ENCODE measurements at regions not wholly inside any gene's neighbourhood (a gene's known extent, or its start where the extent isn't known, plus 50 kb on each side); places are given as distances from the start of the nearest gene placed in this dataset.

DNA sequence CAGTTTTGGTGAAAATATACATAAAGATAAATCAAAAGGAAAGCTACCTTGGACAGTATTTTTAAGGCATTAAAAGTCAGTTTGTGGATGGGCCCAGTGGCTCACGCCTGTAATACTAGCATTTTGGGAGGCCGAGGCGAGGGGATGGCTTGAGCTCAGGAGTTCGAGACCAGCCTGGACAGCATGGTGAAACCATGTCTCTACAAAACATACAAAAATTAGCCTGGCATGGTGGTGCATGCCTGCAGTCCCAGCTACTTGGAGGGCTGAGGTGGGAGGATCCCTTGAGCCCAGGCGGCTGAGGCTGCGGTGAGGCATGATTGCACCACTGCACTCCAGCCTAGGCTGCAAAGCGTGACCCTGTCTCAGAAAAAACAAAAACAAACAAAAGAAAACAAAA is 1253.8 kb downstream of the MRPL39 start:
- DNase-seq (ENCODE audit: low spot score), result no peak

DNA sequence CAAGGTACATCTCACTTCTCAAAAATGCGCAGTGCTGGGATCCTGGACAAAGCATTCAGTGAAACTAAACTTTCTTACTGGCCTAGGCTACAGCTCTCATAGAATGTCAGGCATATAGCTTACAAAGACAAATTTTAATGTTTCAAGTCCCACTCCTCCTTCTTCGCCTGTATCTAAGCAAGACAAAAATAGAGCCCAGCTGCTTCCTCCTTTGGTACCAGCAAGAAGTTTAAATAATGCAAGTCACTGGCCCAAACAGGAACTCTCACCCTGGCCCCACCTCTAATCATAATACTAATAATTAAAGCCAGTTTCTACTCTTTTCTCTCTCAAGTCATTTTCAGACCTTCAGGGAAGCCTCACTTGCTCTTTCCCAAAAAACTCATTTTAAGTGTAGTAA is 1267.9 kb downstream of the MRPL39 start:
- no peak for DNase-seq (ENCODE audit: low spot score)

DNA sequence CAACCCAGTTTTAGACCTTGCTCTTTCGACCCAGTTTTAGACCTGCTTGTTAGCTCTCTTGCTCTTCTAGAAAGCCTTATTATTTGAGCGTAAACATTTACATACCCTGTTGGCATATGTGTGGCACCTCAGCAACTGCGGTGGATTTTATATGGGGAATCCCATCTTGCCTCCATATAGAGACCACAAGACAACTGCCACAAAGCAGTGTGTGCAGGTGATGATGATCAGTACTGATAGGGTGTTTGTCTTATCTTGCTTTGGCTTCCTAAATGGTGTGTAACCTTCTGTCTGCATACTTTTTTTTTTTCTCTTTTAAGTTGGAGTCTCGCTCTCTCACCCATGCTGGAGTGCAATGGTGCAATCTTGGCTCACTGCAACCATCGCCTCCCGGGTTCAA is 1270.8 kb downstream of the MRPL39 start:
- no peak for DNase-seq (ENCODE audit: low spot score)

DNA sequence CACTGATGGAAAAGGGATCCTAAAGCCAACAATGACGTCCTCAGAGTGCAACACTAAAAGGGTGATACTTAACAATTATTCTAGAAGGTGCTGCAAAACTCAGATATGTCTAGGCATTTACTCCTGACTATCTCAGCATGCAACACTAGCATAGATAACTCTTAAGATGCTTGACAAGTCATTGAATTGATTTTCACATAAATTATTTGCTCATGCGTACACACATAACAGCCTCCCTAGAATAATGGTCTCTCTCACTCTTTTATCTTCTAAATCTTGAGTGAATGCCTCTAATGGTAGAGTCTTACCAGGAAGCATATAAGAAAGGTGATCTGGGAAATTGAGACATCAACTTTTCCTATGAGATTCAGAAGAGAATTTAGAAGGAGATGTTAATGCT is 1283.7 kb downstream of the MRPL39 start:
- DNase-seq (ENCODE audit: low spot score), result no peak

DNA sequence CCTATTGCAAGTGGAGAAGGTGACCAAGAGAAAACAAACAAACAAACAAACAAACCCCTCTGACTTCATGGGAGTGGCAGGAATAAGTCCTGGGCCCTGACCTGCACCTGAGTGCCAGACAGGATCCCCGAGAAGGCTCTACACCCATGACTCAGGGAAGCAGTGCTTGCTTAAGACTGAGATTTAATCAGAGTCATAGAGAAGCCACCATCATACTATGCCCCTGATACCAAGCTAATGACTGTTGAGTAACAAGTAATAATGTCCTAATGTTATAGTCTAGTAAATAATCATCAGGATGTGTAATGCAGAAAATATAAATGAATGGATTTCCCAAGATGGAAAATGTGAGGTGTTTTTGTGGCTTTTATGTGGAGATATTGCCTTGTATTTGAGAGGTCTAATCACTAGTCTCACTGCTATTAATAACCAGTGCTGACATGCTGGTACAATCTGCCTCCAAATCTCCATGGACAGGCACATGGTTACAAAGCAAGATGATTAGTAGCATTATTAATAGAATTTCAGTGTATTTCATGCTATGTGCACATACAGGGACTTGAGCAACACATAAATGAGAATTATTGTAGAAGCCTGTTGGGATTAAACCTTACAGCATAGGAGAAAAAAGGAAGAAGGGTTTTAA is 1290.9 kb downstream of the MRPL39 start:
- DNase-seq (ENCODE audit: low spot score), result no peak

DNA sequence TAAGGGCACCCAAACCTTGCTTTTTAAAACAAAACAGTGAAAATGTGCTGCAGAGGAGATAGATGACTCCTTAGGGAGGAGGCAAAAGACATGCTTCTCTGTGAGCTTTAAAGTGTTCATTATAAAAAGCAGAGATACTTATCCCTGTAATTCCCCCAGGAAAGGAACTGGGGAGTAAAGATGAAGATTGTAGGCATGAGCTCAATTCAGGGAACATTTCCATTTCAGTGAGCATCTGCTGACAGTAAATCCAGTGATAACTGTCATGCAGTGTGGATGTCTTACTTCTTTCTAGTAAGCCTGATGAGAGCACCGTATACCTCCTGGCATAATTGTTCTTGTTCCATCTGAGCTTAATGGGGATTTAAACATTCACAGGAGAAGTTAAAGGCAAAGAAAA is 1296.5 kb downstream of the MRPL39 start:
- no peak for DNase-seq (ENCODE audit: low spot score)

DNA sequence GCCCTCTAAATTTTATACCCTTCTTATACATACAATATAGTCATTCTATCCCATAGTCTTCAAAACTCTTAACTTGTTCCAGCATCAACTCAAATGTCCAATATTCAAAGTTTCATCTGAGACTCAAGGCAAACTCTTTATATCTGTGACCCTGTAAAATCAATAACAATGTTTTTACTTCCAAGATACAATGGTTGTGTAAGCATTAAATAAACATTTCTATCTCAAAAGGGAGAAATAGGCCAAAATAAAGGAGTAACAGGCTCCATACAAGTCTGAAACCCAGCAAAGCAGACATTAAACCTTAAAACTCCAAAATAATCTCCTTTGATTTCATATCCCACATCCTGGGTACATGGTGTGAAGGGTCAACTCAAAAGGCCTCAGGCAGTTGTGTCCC is 1299.1 kb downstream of the MRPL39 start:
- DNase-seq (ENCODE audit: low spot score), result no peak

DNA sequence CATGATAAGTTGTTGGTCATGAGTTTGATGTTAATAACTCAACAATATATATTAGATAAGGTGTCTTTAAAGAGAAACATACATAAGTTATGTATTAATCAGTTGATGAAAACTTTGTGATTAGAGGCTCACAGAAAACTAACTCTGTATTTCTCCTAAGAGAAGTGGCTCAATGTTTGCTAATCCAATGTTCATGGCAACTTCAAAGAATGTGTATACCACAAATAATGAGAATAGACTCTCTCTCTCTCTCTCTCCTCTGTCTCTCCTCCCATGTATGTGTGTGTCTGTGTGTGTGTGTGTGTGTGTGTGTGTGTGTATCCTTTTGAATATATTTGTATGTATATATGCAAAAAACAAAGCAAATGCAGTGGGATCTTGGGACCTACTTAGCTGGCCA is 1304.9 kb downstream of the MRPL39 start:
- DNase-seq (ENCODE audit: low spot score), result no peak

DNA sequence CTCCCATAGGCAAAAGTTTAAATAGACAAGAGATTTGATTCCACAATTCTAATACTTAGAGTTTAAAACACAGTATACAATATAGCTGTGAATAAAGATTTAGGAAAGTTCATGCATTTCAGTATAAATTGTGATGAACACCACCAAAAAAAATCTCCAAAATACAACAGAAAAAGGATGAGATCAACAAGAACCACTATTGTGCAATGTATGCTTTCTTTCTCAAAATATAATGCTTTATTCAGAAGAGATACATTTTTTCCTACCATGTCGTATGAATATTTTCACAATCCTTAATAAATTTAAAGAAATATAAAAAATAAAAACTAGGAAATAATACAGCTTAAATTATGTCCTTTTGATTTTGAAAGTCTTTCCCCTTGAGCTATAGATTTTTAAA is 1309.2 kb downstream of the MRPL39 start:
- no peak for DNase-seq (ENCODE audit: low spot score)

DNA sequence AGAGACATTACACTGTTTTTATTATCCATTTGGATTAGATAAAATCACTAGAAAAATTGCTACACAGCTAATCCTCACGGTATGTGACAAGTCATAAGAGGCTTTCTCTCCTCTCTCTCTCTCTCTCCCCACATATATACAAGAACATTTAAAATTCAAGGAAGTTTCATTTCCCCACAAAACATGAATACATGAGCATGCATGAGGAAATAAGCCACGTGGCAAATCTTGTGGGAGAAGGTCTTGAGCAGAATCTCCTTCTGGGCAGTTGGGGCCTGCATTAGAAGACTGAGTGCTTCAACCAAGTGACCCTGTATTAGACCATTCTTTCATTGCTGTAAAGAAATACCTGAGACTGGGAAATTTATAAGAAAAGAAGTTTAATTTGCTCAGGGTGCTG is 1313.1 kb downstream of the MRPL39 start:
- DNase-seq (ENCODE audit: low spot score), result no peak

DNA sequence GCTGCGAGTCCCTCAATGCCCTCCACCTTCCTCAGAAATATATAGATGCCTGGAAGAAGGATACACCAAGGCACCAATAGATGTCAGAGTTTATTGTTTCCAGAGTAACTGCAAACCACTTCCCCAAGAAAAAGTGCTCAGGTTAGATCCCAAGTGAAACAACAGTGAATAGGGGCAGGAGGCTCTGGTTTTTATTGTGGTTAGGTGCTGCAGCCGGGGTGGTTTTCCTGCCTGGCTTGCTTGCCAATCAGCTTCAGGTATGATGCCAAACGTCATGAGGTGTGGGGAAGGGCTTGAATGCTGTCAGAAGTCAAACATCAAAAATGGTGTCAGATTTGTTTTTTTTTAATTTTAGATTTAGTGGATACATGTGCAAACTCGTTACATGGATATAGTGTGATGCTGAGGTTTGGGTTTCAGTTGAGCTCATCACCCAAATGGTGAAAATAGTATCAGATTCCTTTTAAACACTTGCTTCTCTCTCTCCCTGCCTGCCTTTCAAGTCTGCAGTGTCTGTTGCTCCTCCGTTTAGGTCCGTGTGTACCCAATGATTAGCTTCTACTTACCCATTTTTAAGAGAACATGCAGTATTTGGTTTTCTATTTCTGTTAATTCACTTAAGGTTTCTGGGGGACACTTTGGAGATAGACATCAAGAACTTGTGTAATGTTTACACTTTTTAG is 1317.0 kb downstream of the MRPL39 start:
- DNase-seq (ENCODE audit: low spot score), result no peak

DNA sequence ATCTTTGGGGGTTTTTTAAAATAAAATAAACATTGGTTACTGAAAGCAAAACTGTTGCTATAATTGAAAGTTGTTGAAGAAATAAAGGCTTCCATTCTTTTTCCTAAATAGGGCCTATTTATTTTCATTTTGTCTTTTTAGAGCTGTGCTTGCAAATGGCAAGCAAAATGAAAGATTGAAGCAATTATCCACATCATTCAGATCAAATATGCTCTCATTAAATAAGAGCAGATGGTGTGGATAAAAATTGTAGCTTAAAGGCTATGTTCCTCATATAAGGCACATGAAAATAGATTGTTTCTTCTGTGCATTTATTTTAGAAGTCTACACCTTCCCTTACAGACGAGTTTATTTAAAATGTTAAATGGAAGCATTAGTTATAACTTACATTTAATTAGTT is 1317.7 kb downstream of the MRPL39 start:
- DNase-seq (ENCODE audit: low spot score), result no peak

DNA sequence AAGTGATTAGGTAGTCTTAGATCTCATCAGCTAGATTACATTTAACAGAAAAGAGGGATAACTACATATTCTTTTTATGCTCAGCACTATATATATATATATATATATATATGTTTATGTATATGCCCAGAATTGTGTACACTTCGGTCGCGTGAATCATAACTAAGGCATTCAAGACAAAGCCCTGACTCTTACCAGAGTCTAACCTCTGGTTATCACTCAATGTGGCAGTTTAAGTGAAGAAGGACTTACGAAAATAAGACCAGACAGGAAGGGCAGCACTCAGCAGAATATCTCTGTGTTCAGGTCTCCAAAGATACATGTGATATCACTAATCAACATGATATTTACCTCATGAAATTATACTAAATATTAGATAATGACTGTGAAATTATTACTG is 1326.7 kb downstream of the MRPL39 start:
- DNase-seq (ENCODE audit: low spot score), result no peak

DNA sequence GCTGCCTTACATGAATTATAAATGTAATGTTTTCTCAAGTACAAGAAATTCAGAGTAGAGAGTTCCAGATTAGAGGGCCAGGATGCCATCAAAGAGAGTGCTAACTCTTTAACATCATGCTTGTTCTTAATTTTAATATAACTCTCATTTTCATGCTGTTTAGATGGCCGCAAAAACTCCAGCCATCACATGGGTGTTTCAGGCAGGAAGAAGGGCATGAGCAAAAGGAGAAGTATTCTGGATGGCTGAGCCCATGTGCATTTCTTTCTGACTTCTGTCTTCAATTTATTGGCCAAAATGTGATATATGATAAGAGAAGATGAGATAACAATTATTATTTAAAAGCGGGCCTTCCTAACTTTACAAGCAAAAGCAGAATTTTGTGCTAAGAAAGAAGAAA is 1328.6 kb downstream of the MRPL39 start:
- no peak for DNase-seq (ENCODE audit: low spot score)

DNA sequence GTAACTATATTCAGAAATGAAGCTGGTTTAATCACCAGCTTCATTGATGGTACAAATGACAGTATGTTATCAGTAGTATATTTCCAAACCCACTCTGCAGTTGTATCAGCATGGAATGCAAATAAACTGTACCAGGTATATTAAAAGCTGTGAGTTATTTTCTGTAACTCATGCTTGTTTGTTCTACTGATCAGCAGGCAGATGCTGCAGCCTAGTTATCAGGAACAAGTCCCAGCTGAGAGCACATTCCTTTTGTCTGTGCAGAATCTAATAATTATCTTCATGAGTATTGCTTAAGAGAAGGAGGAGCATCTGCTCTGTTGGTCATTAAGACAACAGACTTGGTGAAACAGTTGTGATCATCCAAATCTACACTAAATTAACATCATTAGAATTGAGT is 1331.1 kb downstream of the MRPL39 start:
- no peak for DNase-seq (ENCODE audit: low spot score)

DNA sequence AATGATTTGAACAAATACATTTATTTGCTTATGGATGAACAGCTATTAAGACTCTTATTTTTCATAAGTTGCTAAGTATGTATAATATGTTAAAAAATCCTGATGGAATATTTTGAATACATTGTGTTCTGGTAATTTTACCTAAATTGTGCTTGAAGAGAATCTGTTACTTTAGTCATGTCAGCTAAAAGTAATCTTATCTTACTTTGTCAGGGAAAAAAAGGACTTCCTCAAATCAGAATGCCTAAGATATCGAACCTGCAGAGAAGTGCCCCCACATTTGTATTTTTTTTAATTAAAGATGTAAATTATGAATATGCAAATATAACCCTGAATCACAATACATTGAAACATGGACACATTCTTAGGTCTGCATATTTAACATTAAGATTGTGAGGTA is 1331.7 kb downstream of the MRPL39 start:
- no peak for DNase-seq (ENCODE audit: low spot score)

DNA sequence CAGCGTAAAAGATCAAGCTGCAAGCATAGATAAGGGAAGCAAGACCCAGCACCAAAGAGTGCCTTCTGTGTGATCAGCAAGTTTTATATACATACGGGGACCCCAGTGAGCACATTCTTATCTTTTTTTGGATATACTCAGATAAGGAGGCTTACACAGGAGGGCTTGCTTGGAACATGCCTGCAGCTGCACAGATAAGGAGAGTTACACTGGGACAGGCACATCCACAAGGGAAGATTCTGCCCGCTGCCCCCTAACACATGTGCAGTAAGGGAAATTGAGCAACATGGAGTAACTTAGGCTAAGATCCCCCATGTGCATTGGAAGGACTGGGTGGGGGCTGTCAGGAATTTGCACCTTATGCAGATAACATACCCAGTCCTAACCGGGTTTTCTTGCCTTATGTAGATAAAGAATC is 1334.8 kb downstream of the MRPL39 start:
- no peak for DNase-seq (ENCODE audit: low spot score)

DNA sequence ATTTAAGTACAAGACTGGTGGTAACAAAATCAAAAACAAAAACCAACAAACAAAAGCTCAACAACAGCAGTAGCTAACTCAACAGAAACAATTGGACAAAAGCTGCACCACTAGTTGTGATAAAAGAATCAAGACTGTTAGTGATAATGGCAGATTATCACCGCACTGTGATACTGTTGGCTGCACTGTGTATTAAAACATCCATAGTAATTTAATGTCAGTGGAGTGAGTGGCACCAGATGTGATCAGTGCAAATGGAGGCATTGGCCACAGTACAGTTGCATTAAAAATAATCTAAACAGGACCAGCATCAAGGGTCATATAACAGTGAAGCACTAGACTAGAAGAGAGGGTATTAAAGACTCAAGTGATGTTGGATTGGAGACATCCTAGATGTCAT is 1341.3 kb downstream of the MRPL39 start:
- no peak for DNase-seq (ENCODE audit: low spot score)

DNA sequence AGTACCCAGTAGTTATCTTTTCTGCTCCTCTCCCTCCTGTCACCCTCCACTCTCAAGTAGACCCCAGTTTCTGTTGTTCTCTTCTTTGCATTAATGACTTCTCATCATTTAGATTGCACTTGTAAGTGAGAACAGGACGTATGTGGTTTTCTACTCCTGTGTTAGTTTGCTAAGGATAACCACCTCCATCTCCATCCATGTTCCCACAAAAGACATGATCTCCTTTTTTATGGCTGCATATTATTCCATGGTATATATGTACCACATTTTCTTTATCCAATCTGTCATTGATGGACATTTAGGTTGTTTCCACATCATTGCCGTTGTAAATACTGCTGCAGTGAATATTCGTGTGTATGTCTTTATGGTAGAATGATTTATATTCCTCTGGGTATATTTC is 1346.5 kb downstream of the MRPL39 start:
- DNase-seq (ENCODE audit: low spot score), result no peak

DNA sequence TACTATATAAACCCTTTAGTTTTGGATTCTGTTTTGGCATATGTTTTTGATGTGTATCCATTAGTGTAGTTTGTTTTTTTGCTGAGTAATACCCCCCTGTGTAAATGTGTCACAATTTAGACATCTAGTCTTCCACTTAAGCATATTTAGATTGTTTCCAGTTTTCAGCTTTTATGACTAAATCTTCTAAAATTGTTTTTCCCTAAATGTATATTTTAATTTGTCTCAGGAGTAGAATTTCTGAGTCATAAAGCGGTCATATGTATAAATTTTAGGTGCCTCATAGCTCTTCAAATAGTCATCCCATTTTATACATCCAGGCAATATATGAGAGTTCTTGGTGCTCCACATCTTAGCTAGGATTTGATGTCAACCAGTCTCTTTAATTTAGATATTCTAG is 1348.0 kb downstream of the MRPL39 start:
- DNase-seq (ENCODE audit: low spot score), result no peak

DNA sequence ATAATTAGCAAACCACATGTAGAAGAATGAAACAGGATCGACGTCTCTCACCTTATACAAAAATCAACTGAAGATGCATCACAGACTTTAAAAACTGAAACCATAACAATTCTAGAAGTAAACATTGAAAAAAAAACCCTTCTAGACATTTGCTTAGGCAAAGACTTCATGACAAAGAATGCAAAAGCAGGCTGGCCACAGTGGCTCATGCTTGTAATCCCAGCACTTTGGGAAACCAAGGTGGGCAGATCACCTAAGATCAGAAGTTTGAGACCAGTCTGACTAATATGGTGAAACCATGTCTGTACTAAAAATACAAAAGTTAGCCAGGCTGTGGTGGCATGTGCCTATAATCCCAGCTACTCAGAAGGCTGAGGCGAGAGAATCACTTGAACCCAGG is 1351.7 kb downstream of the MRPL39 start:
- no peak for DNase-seq (ENCODE audit: low spot score)

DNA sequence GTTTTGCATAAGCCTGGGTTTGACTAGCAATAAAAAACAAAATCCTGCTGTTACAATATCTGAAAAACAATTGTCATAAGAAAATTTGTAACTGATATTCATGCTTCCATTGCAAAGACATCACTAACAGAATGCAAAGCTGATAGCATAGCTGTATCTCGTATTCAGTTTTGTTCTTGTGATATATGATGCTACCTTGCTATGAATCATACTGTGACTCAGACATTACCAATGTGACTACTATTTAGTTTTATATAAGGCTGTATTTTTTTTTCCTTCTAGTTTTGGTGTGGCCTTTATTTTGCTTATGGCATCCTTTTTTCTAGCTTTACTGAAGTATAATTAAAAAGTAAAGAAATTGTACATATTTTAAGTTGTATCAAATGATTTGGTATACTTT is 1381.8 kb downstream of the MRPL39 start:
- no peak for DNase-seq (ENCODE audit: low spot score)

DNA sequence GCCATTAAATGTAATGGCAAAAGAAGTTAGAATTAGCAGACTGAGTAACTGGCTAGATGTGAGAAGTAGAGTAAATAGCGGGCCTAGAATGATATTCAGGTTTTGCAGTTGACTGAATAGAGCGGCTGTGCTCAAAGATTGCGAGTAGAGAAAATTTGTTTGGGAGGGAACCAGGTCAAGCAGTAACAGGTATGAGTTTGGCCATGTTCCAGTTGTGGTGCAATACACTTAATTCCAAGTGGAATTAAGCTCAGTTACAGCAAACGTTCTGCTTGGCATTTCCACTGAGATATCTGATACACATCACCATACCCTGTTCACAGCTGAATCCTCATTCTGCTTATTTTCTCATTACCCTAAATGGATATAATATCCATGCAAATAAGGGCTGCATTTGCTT is 1382.9 kb downstream of the MRPL39 start:
- no peak for DNase-seq (ENCODE audit: low spot score)

DNA sequence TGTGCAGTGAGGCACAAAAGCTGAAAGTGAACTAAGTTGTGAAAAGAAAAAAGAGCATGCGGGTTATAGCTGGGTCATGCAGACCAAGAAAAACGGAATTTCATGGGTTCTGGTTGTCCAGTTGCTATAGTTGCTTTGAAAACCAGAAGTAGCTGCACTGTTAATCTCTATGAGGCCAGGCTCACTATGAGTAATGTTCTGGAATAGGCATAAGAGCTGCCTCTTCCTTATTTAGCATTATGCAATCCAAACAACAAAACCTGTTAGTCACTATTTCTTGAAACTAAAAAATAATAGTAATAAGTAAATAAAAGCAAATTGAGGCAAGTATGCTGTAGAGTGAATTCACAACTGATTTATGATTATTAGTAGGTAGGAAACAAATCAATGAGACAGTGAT is 1383.7 kb downstream of the MRPL39 start:
- no peak for DNase-seq (ENCODE audit: low spot score)

Data from left forelimb (tissue), 1 donor.